Lower lobe of right lung (tissue), 2 donors: ENCODE measurements at regions not wholly inside any gene's neighbourhood (a gene's known extent, or its start where the extent isn't known, plus 50 kb on each side); places are given as distances from the start of the nearest gene placed in this dataset.

Experiments
- ATAC-seq, 2 donors: fragments of 200-7000 bp; cut with Tn5 transposase; one replicate each; pipeline ENCODE4 v1.9.1; 2020 to 2022; ENCODE audit warnings: mild to moderate bottlenecking in 2 of 2, moderate library complexity in 2 of 2
- DNase-seq: peaks from one replicate; pipeline ENCODE4 v3.0.0-alpha.2; 2020
- H3K27ac ChIP-seq: fragments of 200-600 bp; one replicate; pipeline ENCODE4 v1.8.0; 2022
- H3K27me3 ChIP-seq: fragments of 200-600 bp; one replicate; pipeline ENCODE4 v1.8.0; 2022; ENCODE audit warnings: low read depth
- H3K36me3 ChIP-seq: fragments of 200-600 bp; one replicate; pipeline ENCODE4 v1.8.0; 2022; ENCODE audit warnings: mild to moderate bottlenecking
- H3K4me1 ChIP-seq: fragments of 200-600 bp; one replicate; pipeline ENCODE4 v1.8.0; 2022
- H3K4me3 ChIP-seq: fragments of 200-600 bp; one replicate; pipeline ENCODE4 v1.8.0; 2022; ENCODE audit warnings: mild to moderate bottlenecking
- H3K9me3 ChIP-seq: fragments of 200-600 bp; one replicate; pipeline ENCODE4 v1.8.0; 2022
- CTCF ChIP-seq: fragments of 200-600 bp; IDR thresholded peaks from one replicate; pipeline ENCODE4 v1.8.0; 2022; ENCODE audit warnings: antibody characterized with exemption, mild to moderate bottlenecking
- intact Hi-C: fragments of 100-400 bp; cut with DNase I; formaldehyde crosslinking; loops from one replicate; pipeline ENCODE4 v1.11.0; 2022
- donor health status: DM: no; HTN: yes; CAD: no; lungs with severe emphysema.

GRCh38 chr13:40240293-40240692 is 426.1 kb downstream of the FOXO1 start:
- H3K9me3 ChIP-seq, result no peaks in the 10 kb centered on the region
- no peaks in the 10 kb centered on the region for H3K27me3 ChIP-seq
- no peaks in the 10 kb centered on the region for H3K36me3 ChIP-seq
- no peak overlapping the region for H3K4me3 ChIP-seq
- H3K4me1 ChIP-seq, result no peaks in the 10 kb centered on the region
- ATAC-seq (no peak), DNase-seq (no peak)
- TF ChIP-seq CTCF, result no peak
- no peak overlapping the region for H3K27ac ChIP-seq
- intact Hi-C loops, result no loop called here

- no peak for TF ChIP-seq CTCF
Observed at GRCh38 chr13:40241125-40241798, 425.2 kb downstream of the FOXO1 start.

GRCh38 chr13:40243047-40243446 is 423.4 kb downstream of the FOXO1 start:
- Histone ChIP-seq H3K36me3 (no peaks in the 10 kb centered on the region), H3K4me3 (no peak overlapping the region), H3K27ac (no peak overlapping the region), H3K27me3 (no peaks in the 10 kb centered on the region), H3K9me3 (no peaks in the 10 kb centered on the region), H3K4me1 (no peaks in the 10 kb centered on the region)
- no peak for TF ChIP-seq CTCF
- ATAC-seq (no peak), DNase-seq (no peak)
- intact Hi-C loops, result no loop called here

More at GRCh38 chr13:40241125-40241798, 425.2 kb downstream of the FOXO1 start:
- DNase-seq (no peak), ATAC-seq (no peak)
- H3K9me3 ChIP-seq, result no peaks in the 10 kb centered on the region
- no peaks in the 10 kb centered on the region for H3K27me3 ChIP-seq
- H3K27ac ChIP-seq, result no peak overlapping the region
- intact Hi-C loops, result no loop called here
- no peaks in the 10 kb centered on the region for H3K36me3 ChIP-seq
- H3K4me1 ChIP-seq, result no peaks in the 10 kb centered on the region
- no peak overlapping the region for H3K4me3 ChIP-seq

GRCh38 chr13:40243982-40244381 is 422.5 kb downstream of the FOXO1 start:
- Histone ChIP-seq H3K27ac (no peak overlapping the region), H3K4me1 (no peaks in the 10 kb centered on the region), H3K36me3 (no peaks in the 10 kb centered on the region), H3K27me3 (no peaks in the 10 kb centered on the region), H3K9me3 (no peaks in the 10 kb centered on the region), H3K4me3 (no peak overlapping the region)
- intact Hi-C loops, result no loop called here
- TF ChIP-seq CTCF, result no peak
- DNase-seq (no peak), ATAC-seq (no peak)

GRCh38 chr13:40245567-40245966 is 420.9 kb downstream of the FOXO1 start:
- H3K27ac ChIP-seq, result no peak overlapping the region
- H3K4me1 ChIP-seq, result no peaks in the 10 kb centered on the region
- no peaks in the 10 kb centered on the region for H3K36me3 ChIP-seq
- no peak for ATAC-seq
- intact Hi-C loops, result no loop called here
- H3K27me3 ChIP-seq, result no peaks in the 10 kb centered on the region
- no peak for TF ChIP-seq CTCF
- no peaks in the 10 kb centered on the region for H3K9me3 ChIP-seq
- no peak for DNase-seq
- H3K4me3 ChIP-seq, result no peak overlapping the region

GRCh38 chr13:40247845-40248244 is 418.6 kb downstream of the FOXO1 start:
- intact Hi-C loops, result no loop called here
- H3K4me1 ChIP-seq, result no peaks in the 10 kb centered on the region
- no peak for TF ChIP-seq CTCF
- DNase-seq (no peak), ATAC-seq (no peak)
- H3K27me3 ChIP-seq, result no peaks in the 10 kb centered on the region
- H3K36me3 ChIP-seq, result no peaks in the 10 kb centered on the region
- no peaks in the 10 kb centered on the region for H3K9me3 ChIP-seq
- no peak overlapping the region for H3K27ac ChIP-seq
- H3K4me3 ChIP-seq, result no peak overlapping the region
